H1 (cell line): ENCODE measurements at regions not wholly inside any gene's neighbourhood (a gene's known extent, or its start where the extent isn't known, plus 50 kb on each side); places are given as distances from the start of the nearest gene placed in this dataset.

Experiments used
- RNF2 ChIP-seq: fragments of 200-900, 300-1000 bp; sonication (generic); IDR thresholded peaks from 2 replicates; pipeline ENCODE4 v1.7.1; 2016; ENCODE audit warnings: borderline replicate concordance, low read depth, mild to moderate bottlenecking, antibody characterized with exemption, low read length; ENCODE audit not compliant: poor library complexity, severe bottlenecking; ENCODE audit errors: missing control alignments
- ZNF274 ChIP-seq: IDR thresholded peaks from 2 replicates; pipeline ENCODE4 v1.7.0; 2012; ENCODE audit warnings: low read length, borderline replicate concordance; ENCODE audit errors: extremely low read depth

- no peak for TF ChIP-seq ZNF274
- TF ChIP-seq RNF2 = no peak
Observed at GRCh38 chr12:91616416-91616815, 433.8 kb upstream of the DCN start.
